Choroid plexus epithelial cell (primary cell): ENCODE measurements at regions not wholly inside any gene's neighbourhood (a gene's known extent, or its start where the extent isn't known, plus 50 kb on each side); places are given as distances from the start of the nearest gene placed in this dataset.

Source experiments
- DNase-seq: peaks from one replicate; pipeline ENCODE4 v3.0.0-alpha.2; 2010; ENCODE audit warnings: low read depth
- H3K4me3 ChIP-seq: 2 replicates; pipeline ENCODE4 v1.5.1; 2011; ENCODE audit warnings: low read depth, mild to moderate bottlenecking, control low read depth, low read length, moderate library complexity
- CTCF ChIP-seq: conservative IDR thresholded peaks from 2 replicates; pipeline ENCODE4 v1.5.1; 2011; ENCODE audit warnings: low read depth, mild to moderate bottlenecking, control low read depth, inconsistent platforms, low read length, moderate library complexity

- TF ChIP-seq CTCF = no peak
Measured at GRCh38 chr7:156158693-156159092, 346.4 kb upstream of the SHH start.

DNA sequence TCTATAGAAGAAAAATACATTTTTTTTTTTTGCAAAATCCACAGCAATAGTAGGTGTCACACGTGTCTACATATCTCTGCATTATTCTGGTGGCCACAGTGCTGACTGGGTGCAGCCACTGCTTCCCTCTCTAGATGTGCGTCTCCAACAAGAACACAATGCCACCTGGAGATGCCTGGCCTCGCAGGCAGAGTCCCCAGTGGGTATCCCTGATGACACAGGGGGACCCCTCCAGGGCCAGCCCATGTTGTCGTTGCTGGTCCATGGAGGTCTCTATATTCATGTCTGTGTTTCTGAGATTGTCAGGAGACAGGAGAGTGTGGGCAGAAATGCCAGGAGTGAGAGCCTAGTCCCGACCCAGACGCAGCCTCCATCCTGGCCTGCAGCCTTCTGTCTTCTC is 345.9 kb upstream of the SHH start:
- H3K4me3 ChIP-seq = no peak overlapping the region
- TF ChIP-seq CTCF = no peak
- no peak for DNase-seq

More at GRCh38 chr7:156158693-156159092, 346.4 kb upstream of the SHH start:
- no peak for DNase-seq
- H3K4me3 ChIP-seq = no peak overlapping the region

DNA sequence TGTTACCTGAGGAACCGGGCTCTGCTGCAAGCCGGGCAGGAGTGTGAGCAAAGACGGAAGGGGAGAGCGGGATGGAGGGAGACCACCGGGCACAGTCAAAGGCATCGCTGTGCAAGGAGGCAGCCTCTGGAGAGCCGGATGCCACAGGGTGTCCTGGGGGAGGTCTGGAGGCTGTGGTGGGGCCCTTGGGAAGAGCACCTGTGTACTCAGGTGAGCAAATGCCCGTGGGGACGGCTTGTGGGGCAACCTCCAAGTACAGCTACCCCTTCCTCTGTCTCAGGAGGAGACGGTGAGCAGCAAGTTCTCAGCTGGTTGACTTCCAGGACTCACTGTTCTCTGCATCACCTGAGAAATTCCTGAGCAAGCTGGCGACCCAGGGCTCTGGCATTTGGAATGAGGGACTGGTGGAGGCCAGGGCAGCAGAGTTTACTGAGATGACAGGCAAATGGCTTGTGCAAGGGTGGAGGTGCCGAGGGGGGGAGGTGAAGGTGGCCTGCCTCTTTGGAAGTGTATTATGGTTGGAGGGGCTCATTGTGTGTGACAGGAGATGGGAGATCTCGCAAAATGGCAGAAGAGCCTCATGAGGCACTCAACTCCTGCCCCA is 345.2 kb upstream of the SHH start:
- H3K4me3 ChIP-seq = no peak overlapping the region
- DNase-seq = no peak
- TF ChIP-seq CTCF = no peak

DNA sequence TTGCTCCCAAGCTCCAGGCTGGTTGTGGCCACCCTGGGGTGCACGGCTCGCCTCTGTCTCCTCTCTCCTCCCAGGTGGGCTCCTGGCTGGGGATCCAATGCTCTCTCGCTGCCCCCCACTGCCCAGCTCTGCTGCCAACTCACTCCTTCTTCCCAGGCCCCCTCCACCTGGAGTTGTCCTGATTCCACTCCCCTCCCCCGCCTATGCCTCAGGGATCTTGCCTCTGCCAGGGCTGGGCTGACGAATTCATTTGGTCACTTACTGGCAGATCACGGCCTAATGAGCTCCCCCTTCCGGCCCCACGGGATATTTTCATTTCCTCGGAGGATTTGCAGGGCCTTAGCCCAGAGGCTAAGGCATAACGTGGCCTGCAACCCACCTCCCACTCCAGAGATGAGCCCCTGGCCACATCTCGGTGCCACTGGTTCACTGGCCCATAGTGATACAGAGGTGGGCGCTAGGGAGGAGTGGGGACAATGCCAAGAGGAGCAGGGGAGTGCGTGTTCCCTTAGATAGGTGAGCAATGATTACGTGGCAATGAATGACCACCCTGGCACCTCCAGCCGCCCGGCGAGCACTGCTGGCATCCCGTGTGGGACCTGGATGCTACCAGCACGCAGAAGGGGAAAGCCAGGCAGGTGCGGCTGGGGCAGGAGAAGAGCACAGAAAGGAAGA is 344.6 kb upstream of the SHH start:
- peak; percentile 10 for DNase-seq
- H3K4me3 ChIP-seq = no peak overlapping the region

GRCh38 chr7:156155988-156156733 is 343.9 kb upstream of the SHH start:
- no peak for TF ChIP-seq CTCF
- no peak overlapping the region for H3K4me3 ChIP-seq
- DNase-seq = no peak

More for the DNA sequence above, 344.6 kb upstream of the SHH start:
- TF ChIP-seq CTCF = peak; percentile 17

GRCh38 chr7:156153590-156153989 is 341.3 kb upstream of the SHH start:
- DNase-seq = no peak
- no peak for TF ChIP-seq CTCF
- H3K4me3 ChIP-seq = no peak overlapping the region
